Activated T-cell treated with anti-CD3 and anti-CD28 coated beads, Interleukin-2, amount 50 U/mL, for 1 hour (primary cell): ENCODE measurements at regions not wholly inside any gene's neighbourhood (a gene's known extent, or its start where the extent isn't known, plus 50 kb on each side); places are given as distances from the start of the nearest gene placed in this dataset.
"Not testable (repeated sequence)": the region's sequence is repeated elsewhere in the genome, so short reads cannot be mapped to it uniquely, and the experiment has no call there.

Experiments used
- DNase-seq: peaks from one replicate; pipeline ENCODE4 v3.0.0-alpha.2; 2020

DNA sequence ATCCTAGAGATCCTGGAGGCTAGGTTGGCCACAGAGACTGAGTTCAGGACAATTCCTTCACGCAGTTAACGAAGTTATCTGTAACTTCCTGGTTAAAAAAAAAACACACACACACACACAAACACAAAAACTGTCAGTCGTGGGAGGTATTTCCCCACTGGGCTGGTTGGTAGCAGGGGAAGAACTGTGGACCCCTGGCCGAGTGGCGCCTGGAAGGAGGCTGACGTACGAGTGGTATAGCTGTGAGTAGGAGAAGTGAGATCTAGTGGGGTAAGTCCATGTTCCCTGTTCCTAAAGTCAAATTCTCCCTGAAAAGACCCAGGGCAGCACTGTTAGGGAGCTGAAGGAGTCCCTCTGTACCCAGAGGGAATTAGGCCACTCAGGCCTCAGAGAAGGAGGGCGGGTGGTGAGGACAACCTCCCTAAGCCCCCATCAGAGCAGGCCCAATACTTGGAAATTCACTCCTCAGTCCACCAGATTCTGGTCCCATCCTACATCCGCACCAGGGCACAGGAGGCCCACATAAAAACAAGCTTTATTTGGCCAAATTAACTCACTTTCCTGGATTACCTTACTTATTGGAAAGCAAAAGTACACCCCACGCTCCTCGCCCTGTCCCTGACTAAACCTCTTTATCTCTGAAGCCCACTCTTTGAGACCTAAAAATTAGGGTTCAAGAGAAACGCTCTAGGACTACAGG, 108.3 kb upstream of the FOXD4L5 start:
- not testable (repeated sequence) for DNase-seq

DNA sequence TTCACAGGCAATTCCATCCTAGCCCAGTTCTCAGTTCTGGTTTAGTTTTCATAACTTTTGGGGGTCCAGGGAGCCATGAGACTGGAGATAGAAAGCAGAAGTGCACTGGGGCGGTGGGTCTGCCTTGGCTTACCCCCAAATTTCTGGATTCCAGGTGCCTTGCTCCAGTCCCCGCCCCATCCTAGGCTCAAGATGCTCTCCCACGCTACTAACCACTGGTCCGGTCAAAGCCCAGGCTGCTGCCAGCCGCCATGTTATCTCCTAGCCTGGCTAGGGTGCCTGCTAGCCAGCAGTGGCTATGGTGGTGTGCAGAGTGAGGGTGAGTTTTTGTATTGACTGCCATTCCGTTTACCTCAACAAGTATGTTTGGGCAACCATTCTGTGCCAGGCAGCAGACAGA, 107.6 kb upstream of the FOXD4L5 start:
- not testable (repeated sequence) for DNase-seq

DNA sequence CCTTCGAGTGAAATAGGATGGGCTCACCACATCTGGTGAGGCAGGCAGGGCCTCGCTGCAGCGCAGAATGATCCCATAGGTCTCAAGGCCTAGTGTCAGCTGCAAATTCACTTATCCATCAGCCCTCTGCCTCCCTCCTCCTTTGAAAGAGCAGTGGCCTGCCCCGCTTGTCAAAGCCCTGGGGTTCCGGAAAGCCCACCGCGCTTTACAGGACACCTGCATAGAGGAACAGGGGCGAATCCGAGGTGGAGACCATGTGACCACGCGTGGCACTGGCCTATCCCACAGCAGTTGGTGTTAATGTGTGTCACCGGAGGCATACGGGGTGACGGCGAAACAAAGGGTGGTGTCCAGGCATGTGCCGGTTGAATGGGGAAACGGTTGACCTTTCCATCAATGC, 104.7 kb upstream of the FOXD4L5 start:
- not testable (repeated sequence) for DNase-seq

DNA sequence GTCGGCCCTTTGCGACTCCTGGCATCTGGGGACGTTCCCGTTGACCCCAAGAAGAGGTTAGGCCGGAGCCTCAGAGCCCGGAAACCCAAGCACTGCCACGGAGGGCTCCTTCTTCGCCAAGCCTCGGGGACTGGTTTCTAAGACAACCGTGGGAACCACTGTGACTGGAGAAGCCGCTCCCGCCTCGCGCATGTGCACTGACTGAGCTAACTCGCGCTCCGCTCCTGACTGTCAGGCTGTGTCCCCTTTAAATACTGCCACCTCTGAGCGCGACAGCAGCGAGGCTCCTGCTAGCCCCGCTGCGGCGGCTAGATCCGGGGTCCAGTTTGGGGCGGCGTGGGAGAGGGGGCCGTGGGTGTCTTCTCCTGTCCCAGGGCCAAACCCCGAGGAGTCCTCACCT, 104.2 kb upstream of the FOXD4L5 start:
- DNase-seq: not testable (repeated sequence)

DNA sequence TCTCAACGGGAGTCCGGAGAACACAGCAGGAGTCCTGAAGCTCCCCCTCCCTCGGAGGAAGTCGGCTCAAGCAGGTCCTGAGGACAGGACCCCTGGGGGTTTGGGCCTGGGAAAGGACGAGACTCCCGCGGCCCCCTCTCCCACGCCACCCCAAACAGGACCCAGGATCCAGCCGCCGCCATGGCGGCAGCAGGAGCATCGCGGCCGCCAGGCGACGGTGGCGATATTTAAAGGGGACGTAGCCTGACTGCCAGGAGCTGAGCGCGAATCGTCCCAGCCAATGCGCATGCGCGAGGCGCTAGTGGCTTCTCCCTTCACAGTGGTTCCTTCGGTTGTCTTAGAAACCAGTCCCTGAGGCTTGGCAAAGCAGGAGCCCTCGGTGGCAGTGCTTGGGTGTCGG, 101.7 kb upstream of the FOXD4L5 start:
- DNase-seq: peak; percentile 72

DNA sequence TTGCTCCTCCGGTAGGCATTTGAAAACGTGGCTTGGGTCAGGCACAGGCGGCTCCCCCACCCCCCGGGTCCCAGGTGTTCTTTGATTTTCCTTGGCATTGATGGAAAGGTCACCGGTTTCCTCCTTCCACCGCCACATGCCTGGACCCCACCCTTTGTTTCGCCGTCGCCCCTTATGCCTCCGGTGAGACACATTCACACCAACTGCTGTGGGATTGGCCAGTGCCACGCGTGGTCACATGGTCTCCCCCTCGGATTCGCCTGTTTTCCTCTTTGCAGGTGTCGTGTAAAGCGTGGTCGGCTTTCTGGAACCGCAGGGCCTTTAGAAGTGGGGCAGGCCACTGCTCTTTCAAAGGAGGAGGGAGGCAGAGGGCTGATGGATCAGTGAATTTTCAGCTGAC, 101.2 kb upstream of the FOXD4L5 start:
- DNase-seq: not testable (repeated sequence)

DNA sequence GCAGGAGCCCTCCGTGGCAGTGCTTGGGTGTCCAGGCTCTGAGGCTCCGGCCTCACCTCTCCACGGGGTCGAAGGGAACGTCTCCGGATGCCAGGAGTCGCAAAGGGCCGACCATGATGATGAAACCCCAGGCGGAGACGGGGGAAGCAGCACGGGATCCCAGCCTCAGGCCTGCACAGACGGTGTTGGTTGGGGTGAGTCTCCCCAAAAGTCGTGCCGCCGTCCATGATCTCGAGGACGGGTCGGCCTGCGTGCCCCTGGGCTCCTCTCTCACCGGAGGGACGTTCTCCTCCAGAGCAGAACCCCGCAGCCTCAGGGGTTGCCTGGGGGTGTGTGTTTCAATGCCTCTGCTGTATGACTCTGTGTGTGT, 100.6 kb upstream of the FOXD4L5 start:
- not testable (repeated sequence) for DNase-seq

DNA sequence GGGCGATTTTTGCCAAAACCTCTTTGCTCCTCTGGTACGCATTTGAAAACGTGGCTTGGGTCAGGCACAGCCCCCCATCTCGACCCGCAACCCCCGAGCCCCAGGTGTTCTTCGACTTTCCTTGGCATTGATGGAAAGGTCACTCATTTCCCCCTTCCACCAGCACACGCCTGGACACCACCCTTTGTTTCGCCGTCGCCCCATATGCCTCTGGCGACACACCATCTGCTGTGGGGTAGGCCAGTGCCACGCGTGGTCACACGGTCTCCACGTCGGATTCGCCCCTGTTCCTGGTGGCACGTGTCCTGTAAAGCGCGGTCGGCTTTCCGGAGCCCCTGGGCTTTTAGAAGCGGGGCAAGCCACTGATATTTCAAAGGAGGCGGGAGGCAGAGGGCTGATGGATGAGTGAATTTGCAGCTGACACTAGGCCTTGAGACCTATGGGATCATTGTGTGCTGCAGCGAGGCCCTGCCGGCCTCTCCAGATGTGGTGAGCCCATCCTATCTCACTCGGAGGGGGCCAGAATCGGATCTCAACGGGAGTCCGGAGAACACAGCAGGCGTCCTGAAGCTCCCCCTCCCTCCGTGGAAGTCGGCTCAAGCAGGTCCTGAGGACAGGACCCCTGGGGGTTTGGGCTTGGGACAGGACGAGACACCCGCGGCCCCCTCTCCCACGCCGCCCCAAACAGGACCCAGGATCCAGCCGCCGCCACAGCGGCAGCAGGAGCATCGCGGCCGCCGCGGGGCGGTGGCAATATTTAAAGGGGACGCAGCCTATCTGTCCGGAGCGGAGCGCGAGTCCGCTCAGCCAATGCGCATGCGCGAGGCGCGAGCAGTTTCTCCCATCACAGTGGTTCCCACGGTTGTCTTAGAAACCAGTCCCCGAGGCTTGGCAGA, 100.0 kb upstream of the FOXD4L5 start:
- not testable (repeated sequence) for DNase-seq

DNA sequence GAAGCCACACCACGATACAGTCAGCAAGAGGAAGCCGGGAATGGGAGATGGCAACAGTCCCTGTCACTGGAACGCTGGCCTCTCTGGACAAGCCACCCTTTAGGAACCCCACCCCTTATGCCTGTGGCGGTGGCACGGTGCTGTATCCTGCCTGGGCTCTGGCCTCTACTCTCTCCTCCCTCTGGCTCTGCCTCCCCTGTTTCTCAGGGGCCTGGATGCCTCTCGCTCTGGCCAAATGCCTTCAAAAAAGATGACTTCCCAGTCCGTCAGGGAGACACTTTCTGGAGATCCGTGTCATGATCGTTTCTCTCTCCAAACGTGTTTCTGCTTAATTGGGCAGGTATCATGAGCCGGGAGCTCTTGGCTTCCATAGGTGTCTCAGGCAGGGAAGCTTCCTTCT, 99.1 kb upstream of the FOXD4L5 start:
- not testable (repeated sequence) for DNase-seq

DNA sequence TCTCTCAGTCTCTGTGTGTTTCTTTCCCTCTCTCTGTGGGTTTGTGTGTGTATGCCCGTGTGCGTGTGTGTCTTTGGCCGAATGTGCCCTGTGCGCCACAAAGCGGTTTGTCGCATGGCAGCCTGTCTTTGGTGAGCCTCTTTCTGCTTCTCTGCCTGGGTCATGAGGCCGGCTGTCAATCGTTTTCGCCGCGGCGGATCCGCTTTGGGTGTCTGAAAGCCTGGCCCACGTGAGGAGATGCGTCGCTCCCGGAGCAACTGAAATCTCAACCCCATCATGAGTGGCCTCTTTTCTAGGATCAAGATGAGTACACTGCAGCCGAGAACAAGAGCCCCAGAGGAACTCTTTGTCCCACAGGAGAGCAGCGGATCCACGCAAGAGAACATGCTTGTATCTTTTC, 98.6 kb upstream of the FOXD4L5 start:
- DNase-seq: not testable (repeated sequence)

DNA sequence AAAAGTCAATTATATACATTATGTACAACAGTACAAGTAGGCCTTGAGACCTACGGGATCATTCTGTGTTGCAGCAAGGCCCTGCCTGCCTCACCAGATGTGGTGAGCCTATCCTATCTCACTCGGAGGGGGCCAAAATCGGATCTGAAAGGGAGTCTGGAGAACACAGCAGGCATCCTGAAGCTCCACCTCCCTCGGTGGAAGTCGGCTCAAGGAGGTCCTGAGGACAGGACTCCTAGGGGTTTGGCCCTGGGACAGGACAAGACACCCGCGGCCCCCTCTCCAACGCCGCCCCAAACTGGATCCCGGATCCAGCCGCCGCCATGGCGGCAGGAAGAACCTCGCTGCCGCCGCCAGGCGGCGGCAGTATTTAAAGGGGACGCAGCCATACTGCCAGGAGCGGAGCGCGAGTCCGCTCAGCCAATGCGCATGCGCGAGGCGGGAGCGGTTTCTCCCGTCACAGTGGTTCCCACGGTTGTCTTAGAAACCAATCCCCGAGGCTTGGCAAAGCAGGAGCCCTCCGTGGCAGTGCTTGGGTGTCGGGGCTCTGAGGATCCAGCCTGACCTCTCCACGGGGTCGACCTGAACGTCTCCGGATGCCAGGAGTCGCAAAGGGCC, 97.8 kb upstream of the FOXD4L5 start:
- DNase-seq: not testable (repeated sequence)
